GM21619 (cell line): ENCODE measurements at regions not wholly inside any gene's neighbourhood (a gene's known extent, or its start where the extent isn't known, plus 50 kb on each side); places are given as distances from the start of the nearest gene placed in this dataset.

Experiments
- ATAC-seq: cut with Tn5 transposase; IDR thresholded peaks from one replicate; pipeline ENCODE4 v1.9.1; 2021; ENCODE audit not compliant: unreplicated experiment

DNA sequence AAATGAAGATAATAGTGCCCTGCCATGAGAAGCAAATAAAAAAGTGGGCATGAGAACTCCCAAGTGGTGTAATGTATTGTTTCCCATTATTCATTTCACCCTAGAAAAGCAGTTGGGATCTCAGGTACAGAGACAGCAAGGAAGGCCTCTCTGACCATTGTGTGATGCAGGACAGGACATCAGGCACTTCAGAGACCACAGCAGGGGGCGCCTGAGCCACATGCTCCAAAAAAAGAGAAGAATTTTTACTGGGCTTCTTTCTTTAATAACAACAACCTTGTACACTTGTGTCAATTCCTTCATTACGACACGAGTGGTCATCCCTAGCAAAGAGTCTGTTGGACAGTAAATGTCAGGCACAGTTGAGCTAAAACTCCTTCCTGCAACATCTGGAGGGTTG lies 533.3 kb downstream of the OMA1 start:
- no peak for ATAC-seq

DNA sequence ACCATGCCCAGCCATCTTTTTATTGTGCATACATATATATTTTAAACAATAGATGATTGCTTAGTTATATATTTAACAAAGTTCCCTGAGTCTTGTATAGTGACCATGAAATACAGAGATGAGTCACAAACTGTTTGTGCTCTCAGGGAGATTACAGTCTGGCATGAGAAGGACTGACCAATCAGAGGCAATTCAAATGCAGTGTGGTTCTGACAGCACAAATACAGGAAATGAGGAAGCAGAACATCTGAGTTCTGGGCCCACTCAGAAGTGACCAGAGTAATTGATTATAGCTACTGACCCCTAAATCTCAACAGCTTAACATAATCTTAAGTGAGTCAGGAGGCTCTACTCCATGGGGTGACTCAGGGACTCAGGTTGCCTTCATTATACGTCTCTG lies 534.5 kb downstream of the OMA1 start:
- ATAC-seq = no peak

- no peak for ATAC-seq
These were observed 540.0 kb downstream of the OMA1 start for GRCh38 chr1:58006421-58007046.

DNA sequence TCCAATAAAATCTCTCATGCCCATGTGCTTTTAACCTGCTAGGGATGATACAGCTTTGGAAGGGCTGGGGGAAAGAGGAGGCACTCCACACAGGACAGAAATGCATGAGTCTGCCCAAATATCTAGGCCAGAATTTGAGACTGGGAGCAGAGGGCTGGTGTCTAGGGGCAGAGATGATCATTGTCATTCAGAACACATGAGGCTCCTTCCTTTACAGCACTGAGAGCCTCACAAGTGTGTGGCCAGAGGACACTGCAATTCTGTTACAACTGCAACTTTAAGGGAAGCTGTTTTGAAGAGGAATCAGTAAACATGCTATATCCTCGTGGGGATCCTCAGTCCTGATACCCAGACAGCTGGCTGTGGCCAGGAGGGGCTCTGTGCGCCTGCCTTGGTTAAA lies 541.3 kb downstream of the OMA1 start:
- no peak for ATAC-seq

DNA sequence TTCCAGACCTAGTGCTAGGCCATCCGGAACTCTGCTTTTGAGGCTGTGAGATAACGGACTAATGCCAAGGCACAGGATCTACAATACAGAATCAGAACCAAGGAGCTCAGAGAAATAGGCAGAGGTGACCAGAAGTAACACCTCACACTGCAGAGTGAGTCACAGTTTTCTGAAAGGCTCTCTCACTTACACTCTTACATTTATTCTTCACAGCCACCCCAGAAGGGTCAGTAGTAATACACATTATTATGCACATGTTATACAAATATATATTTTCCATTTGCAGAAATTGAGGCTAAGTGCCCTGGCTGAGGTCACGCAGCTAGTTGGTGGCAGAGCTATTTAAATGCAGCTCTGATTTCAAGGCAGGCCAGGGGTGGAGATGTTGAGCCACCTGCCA lies 542.5 kb downstream of the OMA1 start:
- ATAC-seq = no peak

GRCh38 chr1:58003059-58003458 lies 543.5 kb downstream of the OMA1 start:
- no peak for ATAC-seq

GRCh38 chr1:58000821-58001220 lies 545.7 kb downstream of the OMA1 start:
- no peak for ATAC-seq

- no peak for ATAC-seq
These were observed 546.4 kb downstream of the OMA1 start for GRCh38 chr1:58000116-58000515.

GRCh38 chr1:57996400-57996799 lies 550.1 kb downstream of the OMA1 start:
- ATAC-seq = no peak

GRCh38 chr1:57991289-57991688 lies 555.2 kb downstream of the OMA1 start:
- no peak for ATAC-seq

- ATAC-seq = no peak
These were observed 556.6 kb downstream of the OMA1 start for GRCh38 chr1:57989877-57990276.

- no peak for ATAC-seq
These were observed 559.0 kb downstream of the OMA1 start for GRCh38 chr1:57987523-57987922.

DNA sequence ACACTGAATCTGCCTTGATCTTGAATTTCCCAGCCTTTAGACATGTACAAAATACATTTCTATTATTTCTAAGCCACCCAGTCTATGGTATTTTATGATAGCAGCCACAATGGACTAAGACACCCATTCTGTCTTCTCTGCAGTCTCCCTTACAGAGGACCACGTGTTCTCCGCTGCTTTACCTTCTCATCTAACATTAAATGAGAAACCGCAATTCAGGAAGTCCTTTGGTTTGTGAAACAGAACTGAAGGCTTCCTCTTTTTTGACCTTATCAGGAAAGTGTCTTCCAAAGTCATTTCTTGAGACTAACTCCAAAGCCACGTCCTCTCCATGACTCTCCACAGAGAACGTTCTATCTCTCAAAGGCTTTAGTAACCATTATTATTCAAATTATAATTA lies 560.1 kb downstream of the OMA1 start:
- ATAC-seq = peak; percentile 72

DNA sequence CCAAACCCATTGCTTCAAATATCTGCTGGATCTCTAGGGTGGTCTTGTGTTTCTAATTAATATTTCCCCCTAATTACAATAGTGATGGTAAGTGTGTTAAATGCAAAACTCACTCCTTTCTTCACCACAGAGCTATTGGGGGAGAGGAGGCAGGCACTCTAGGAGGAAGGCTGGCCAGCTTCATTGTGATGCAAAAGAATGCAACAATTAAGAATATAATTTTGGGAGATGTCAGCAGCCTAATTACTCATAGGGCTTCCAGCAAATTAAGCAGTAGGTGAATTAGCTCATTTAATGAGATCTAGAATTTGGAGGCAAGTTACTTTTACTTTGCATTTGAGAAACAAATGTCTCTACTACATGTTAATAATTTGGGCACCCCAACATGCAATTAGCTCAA lies 560.4 kb upstream of the DAB1 start:
- no peak for ATAC-seq

GRCh38 chr1:57983441-57983840 lies 559.6 kb upstream of the DAB1 start:
- ATAC-seq = no peak

DNA sequence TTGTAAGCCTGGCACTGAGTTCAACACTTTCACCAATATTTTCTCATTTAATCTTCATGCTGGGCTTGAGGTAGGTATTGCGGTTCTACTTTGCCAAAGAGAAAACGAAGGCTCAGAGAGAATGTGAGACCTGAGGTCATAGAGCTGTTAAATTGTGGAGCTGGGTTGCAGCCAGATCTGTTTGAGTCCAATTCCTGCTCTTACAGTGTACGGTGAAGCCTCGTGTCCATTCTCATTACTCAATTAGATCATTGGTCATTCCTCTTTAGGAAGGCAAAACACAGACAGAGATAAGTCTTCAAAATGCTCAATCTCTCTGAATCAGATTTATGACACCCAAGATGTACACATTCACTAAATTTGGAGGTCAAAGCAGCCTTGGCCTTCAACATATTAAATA lies 559.0 kb upstream of the DAB1 start:
- no peak for ATAC-seq

- no peak for ATAC-seq
These were observed 552.4 kb upstream of the DAB1 start for GRCh38 chr1:57976216-57976615.

DNA sequence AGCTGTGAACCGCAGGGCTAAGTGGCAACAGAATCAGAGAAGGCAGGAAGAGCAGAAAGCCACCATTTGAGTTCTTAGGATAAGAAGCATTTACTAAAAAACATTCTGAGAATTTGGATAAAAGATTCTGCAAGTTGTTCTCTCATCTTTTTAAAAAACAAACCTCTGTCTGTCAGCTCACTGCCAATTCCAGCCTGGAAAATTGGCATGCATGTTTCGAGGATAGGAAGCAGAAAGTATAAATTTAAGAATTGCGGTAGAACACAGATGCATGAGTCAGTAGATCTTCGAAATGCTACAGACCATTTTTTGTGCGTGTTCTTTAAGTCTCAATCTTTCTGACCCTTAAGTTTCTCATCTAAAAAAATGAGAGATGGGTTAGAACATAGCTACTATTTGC lies 544.5 kb upstream of the DAB1 start:
- no peak for ATAC-seq

DNA sequence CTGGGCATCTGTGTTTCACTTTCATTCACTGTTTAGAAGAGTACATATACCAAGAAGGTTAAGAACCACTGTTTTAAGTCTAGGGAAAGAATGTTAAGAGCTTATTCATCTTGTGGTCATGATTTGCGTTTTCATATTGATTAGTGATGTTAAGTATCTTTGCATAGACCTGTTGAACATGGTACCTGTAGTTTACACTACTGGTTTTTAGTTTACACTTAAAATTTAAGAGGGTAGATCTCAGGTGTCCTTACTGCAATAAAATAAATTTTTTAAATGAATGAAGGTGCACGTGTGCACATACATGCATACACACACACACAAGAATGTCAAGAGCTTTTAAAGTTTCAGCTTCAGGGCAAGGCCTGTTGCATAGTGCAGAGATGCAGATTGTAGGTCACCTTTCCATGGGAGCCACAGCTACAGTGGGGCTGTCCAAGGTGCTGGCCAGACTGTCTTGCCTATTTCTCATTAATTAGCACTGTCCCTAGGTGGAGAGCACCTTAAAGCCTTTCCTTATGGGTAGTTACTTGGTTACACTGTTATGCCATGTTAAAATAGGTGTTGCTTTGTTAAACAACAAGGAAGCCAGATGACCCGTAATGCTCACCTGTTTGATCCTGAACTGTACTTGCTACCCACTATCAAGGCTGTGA lies 543.0 kb upstream of the DAB1 start:
- ATAC-seq = no peak

GRCh38 chr1:57966340-57966739 lies 542.5 kb upstream of the DAB1 start:
- ATAC-seq = no peak

GRCh38 chr1:57963581-57963980 lies 539.7 kb upstream of the DAB1 start:
- no peak for ATAC-seq

- no peak for ATAC-seq
These were observed 535.8 kb upstream of the DAB1 start for GRCh38 chr1:57959531-57960241.
